Cardiac muscle cell (in vitro differentiated cells and primary cell): ENCODE measurements at regions not wholly inside any gene's neighbourhood (a gene's known extent, or its start where the extent isn't known, plus 50 kb on each side); places are given as distances from the start of the nearest gene placed in this dataset.
"Not testable (repeated sequence)": the region's sequence is repeated elsewhere in the genome, so short reads cannot be mapped to it uniquely, and the experiment has no call there.

Experiments used
- DNase-seq, 2 donors: peaks; one replicate each; pipeline versions ENCODE4 v3.0.0 to v3.0.0-alpha.2; 2010 to 2017; ENCODE audit warnings: low read depth in 1 of 2, low spot score in 1 of 2
- H3K27ac ChIP-seq: fragments of 200-600 bp; sonication (generic); 2 replicates; pipeline ENCODE4 v1.5.1; 2016
- H3K27me3 ChIP-seq: fragments of 200-600 bp; sonication (generic); 2 replicates; pipeline ENCODE4 v1.6.0; 2016; ENCODE audit warnings: control low read depth
- H3K36me3 ChIP-seq: fragments of 200-600 bp; sonication (generic); 2 replicates; pipeline ENCODE4 v1.5.1; 2016; ENCODE audit warnings: control low read depth
- H3K4me1 ChIP-seq: fragments of 200-600 bp; sonication (generic); 2 replicates; pipeline ENCODE4 v1.8.1; 2017; ENCODE audit warnings: low read depth, mild to moderate bottlenecking, mixed run types
- H3K4me3 ChIP-seq: fragments of 200-600 bp; sonication (generic); 2 replicates; pipeline ENCODE4 v1.5.1; 2016; ENCODE audit warnings: mild to moderate bottlenecking
- H3K9me3 ChIP-seq: fragments of 200-600 bp; sonication (generic); 2 replicates; pipeline ENCODE4 v1.5.1; 2017; ENCODE audit warnings: low read depth, mild to moderate bottlenecking, control low read depth
- CTCF ChIP-seq: IDR thresholded peaks from 2 replicates; pipeline ENCODE4 v1.5.1; 2012; ENCODE audit warnings: low read depth, mild to moderate bottlenecking, low read length

DNA sequence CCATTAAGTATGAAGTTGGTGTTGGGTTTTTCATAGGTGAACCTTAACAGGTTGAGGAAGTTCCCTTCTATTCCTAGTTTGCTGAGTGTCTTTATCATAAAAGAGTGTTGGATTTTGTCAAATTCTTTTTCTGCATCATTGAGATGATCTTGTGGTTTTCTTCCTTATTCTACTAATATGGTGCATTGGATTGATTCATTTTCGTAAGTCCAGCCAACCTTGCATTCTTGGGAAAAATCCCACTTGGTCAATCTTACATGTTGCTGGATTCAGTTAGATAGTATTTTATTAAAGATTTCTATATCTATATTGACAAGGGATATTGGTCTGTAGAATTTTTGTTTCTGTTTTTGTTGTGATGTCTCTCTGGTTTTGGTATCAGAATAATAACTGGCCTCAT is 83.7 kb upstream of the C15orf39 start:
- no peaks in the 10 kb centered on the region for H3K36me3 ChIP-seq
- no peaks in the 10 kb centered on the region for H3K9me3 ChIP-seq
- no peaks in the 10 kb centered on the region for H3K4me1 ChIP-seq
- H3K27me3 ChIP-seq = no peaks in the 10 kb centered on the region
- no peak overlapping the region for H3K4me3 ChIP-seq
- H3K27ac ChIP-seq = no peak overlapping the region
- DNase-seq = no peak
- TF ChIP-seq CTCF = no peak

DNA sequence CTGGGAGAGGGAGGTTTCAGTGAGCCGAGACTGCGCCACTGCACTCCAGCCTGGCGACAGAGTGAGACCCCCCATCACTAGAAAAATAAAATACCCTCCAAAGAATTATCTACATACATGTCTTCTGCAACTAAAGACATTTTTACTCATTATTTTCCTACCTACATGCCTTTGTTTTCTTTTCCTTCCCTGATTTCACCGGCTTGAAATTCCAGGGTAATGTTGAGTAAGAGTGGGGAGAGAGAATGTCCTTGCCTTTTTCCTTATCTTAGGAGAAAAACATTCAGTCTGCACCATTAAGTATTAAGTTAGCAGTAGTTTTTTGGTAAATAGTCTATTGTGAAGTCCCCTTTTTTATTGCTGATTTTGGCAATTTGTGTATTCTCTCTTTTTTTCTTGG is 82.4 kb upstream of the C15orf39 start:
- not testable (repeated sequence) for H3K4me1 ChIP-seq, H3K4me3 ChIP-seq, H3K9me3 ChIP-seq, H3K27ac ChIP-seq, H3K36me3 ChIP-seq, H3K27me3 ChIP-seq
- peak in 1 of 2 donors; percentile 44 for DNase-seq

DNA sequence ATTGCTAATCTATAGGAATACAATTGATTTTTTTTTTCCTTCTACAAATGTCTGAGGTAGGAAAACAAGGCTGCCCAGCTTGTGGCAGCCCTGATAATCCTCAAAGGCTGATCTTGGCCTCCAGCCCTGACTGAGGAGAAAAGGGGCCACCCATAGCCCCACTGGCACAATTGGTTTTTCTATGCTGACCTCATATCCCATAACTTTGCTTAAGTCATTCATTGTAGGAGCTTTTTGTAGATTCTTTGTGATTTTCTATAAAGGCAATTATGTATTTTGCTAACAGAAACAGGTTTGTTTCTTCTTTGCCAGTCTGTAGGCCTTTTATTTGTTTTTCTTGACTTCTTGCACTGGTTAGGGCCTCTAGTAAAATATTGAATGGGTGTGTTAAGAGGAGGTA is 80.2 kb upstream of the C15orf39 start:
- DNase-seq = no peak
- H3K9me3 ChIP-seq = no peaks in the 10 kb centered on the region
- no peak overlapping the region for H3K27ac ChIP-seq
- no peaks in the 10 kb centered on the region for H3K4me1 ChIP-seq
- H3K4me3 ChIP-seq = no peak overlapping the region
- no peak for TF ChIP-seq CTCF
- H3K36me3 ChIP-seq = no peaks in the 10 kb centered on the region
- no peaks in the 10 kb centered on the region for H3K27me3 ChIP-seq

DNA sequence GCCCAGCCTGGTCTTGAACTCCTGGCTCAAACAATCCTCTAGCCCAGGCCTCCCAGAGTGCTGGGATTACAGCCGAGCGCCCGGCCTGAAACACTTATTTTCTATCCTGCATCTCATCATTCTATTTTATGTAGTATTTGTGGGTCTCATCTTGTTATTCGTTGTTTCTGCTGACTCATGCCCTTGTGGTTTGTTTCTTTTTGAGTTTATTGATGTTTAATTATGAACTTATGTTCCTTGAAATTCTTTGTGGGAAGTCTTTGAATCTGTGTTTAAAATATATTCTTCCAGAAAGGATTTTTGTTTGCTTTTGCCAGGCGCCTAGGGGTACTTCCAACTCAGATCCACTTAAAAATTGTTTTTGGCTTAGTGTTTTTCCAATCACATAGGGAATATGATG is 78.3 kb upstream of the C15orf39 start:
- H3K27ac ChIP-seq = no peak overlapping the region
- TF ChIP-seq CTCF = no peak
- H3K9me3 ChIP-seq = no peaks in the 10 kb centered on the region
- peak in 1 of 2 donors; percentile 29 for DNase-seq
- no peak overlapping the region for H3K4me3 ChIP-seq
- H3K27me3 ChIP-seq = no peaks in the 10 kb centered on the region
- no peaks in the 10 kb centered on the region for H3K4me1 ChIP-seq
- no peaks in the 10 kb centered on the region for H3K36me3 ChIP-seq

GRCh38 chr15:75124278-75124677 is 77.4 kb upstream of the C15orf39 start:
- H3K4me3 ChIP-seq, DNase-seq, H3K9me3 ChIP-seq, H3K4me1 ChIP-seq, H3K27ac ChIP-seq, H3K27me3 ChIP-seq, H3K36me3 ChIP-seq: not testable (repeated sequence)

GRCh38 chr15:75125935-75126334 is 75.7 kb upstream of the C15orf39 start:
- no peak for TF ChIP-seq CTCF
- no peaks in the 10 kb centered on the region for H3K27me3 ChIP-seq
- H3K9me3 ChIP-seq = no peaks in the 10 kb centered on the region
- no peaks in the 10 kb centered on the region for H3K4me1 ChIP-seq
- H3K4me3 ChIP-seq = no peak overlapping the region
- H3K27ac ChIP-seq = no peak overlapping the region
- H3K36me3 ChIP-seq = no peaks in the 10 kb centered on the region
- DNase-seq = no peak
